ENCODE measurements at regions not wholly inside any gene's neighbourhood (a gene's known extent, or its start where the extent isn't known, plus 50 kb on each side); places are given as distances from the start of the nearest gene placed in this dataset.

- no peak for DNase-seq
- Histone ChIP-seq H2BK15ac (ENCODE audit: low read depth, low read length) (no peak overlapping the region), H4K20me1 (ENCODE audit: control insufficient read depth, insufficient read depth, insufficient read length) (no peaks in the 10 kb centered on the region), H3K18ac (ENCODE audit: insufficient read length, low read depth, low read length) (no peak overlapping the region), H4K91ac (ENCODE audit: insufficient read length, low read depth, low read length) (no peak overlapping the region), H3K23ac (ENCODE audit: insufficient read length, low read depth, low read length) (no peak overlapping the region), H3K9ac (ENCODE audit: extremely low read depth, insufficient read length, low read length) (no peak overlapping the region), H3K27me3 (ENCODE audit: insufficient read depth, low read length) (no peaks in the 10 kb centered on the region), H3K4me1 (ENCODE audit: insufficient read depth, low read length) (no peaks in the 10 kb centered on the region), H3K79me1 (ENCODE audit: insufficient read depth, low read depth, low read length, poor library complexity, severe bottlenecking) (no peaks in the 10 kb centered on the region), H3K23me2 (ENCODE audit: insufficient read length, low read depth, low read length, poor library complexity, severe bottlenecking) (no peaks in the 10 kb centered on the region), H2BK5ac (ENCODE audit: insufficient read length, low read length) (no peak overlapping the region), H4K5ac (ENCODE audit: insufficient read length, low read depth, low read length) (no peak overlapping the region), H3K79me2 (ENCODE audit: insufficient read depth, low read length) (no peaks in the 10 kb centered on the region), H3K9me3 (ENCODE audit: control insufficient read depth, low read depth, low read length) (no peaks in the 10 kb centered on the region), H3K27ac (ENCODE audit: insufficient read length, low read depth, low read length) (no peak overlapping the region), H3K4ac (ENCODE audit: low read depth, low read length) (no peak overlapping the region), H2BK20ac (ENCODE audit: low read depth, low read length, poor library complexity, severe bottlenecking) (no peak overlapping the region), H2AK5ac (ENCODE audit: insufficient read length, low read length) (no peak overlapping the region), H3K4me2 (ENCODE audit: insufficient read depth, insufficient read length, low read length) (no peak overlapping the region), H3K56ac (ENCODE audit: insufficient read length, low read depth, low read length) (no peak overlapping the region), H2AFZ (ENCODE audit: low read length) (no peak overlapping the region), H2BK12ac (ENCODE audit: insufficient read length, low read depth, low read length) (no peak overlapping the region), H2BK120ac (ENCODE audit: low read depth, low read length, poor library complexity, severe bottlenecking) (no peak overlapping the region), H3T11ph (ENCODE audit: low read length) (no peak overlapping the region), H3K14ac (ENCODE audit: insufficient read depth, low read length) (no peak overlapping the region), H4K8ac (replicated peaks; ENCODE audit: insufficient read length, low read depth, low read length) (no peak overlapping the region)
- H3K27ac Mint-ChIP-seq, result no peak overlapping the region
- no peaks in the 10 kb centered on the region; a peak in 1 of 7 replicates for H3K36me3 Mint-ChIP-seq (ENCODE audit: insufficient read depth in 1 of 3, low read depth in 3 of 3)
- no peaks in the 10 kb centered on the region; the same call in 1 of the 2 replicates for H3K27me3 Mint-ChIP-seq (ENCODE audit: low read depth)
- H3K4me3 Mint-ChIP-seq, result no peak overlapping the region
- peaks cover 0 to 3% of the 10 kb centered on the region in 2 experiments; a peak in 2 of 5 replicates for H3K9me3 Mint-ChIP-seq
- TF ChIP-seq CTCF (conservative IDR thresholded peaks at IDR 0.05), result no peak
- WGBS (ENCODE audit: extremely low coverage, insufficient read length, low lambda C conversion rate), result no CpG with 5 or more reads among the region's 5 CpGs
- no peaks in the 10 kb centered on the region for H3K4me1 Mint-ChIP-seq
These were observed 440.9 kb downstream of the IRS1 start for GRCh38 chr2:226358688-226359087.

Data from H9 (cell line).